H9 (cell line): ENCODE measurements at regions not wholly inside any gene's neighbourhood (a gene's known extent, or its start where the extent isn't known, plus 50 kb on each side); places are given as distances from the start of the nearest gene placed in this dataset.

Experiments
- DNase-seq: peaks from one replicate; pipeline ENCODE4 v3.0.0-alpha.2; 2017
- H2AFZ ChIP-seq: one replicate; pipeline ENCODE4 v1.6.1; 2013; ENCODE audit warnings: mild to moderate bottlenecking, low read length, control low read depth, moderate library complexity
- H2AK5ac ChIP-seq: 2 replicates; pipeline ENCODE4 v1.6.1; 2013; ENCODE audit warnings: low read length, control low read depth, mixed read lengths; ENCODE audit not compliant: insufficient read length
- H2BK120ac ChIP-seq: one replicate; pipeline ENCODE4 v1.6.1; 2013; ENCODE audit warnings: low read depth, mild to moderate bottlenecking, low read length, control low read depth, inconsistent platforms; ENCODE audit not compliant: poor library complexity, severe bottlenecking
- H2BK12ac ChIP-seq: 2 replicates; pipeline ENCODE4 v1.6.1; 2013; ENCODE audit warnings: low read length, control low read depth, mixed read lengths, low read depth; ENCODE audit not compliant: insufficient read length
- H2BK15ac ChIP-seq: 2 replicates; pipeline ENCODE4 v1.6.1; 2013; ENCODE audit warnings: low read depth, low read length, control low read depth
- H2BK20ac ChIP-seq: one replicate; pipeline ENCODE4 v1.6.1; 2013; ENCODE audit warnings: low read depth, mild to moderate bottlenecking, low read length, control low read depth, inconsistent platforms; ENCODE audit not compliant: poor library complexity, severe bottlenecking
- H2BK5ac ChIP-seq: 2 replicates; pipeline ENCODE4 v1.6.1; 2013; ENCODE audit warnings: low read length, control low read depth, mixed read lengths; ENCODE audit not compliant: insufficient read length
- H3K14ac ChIP-seq: 2 replicates; pipeline ENCODE4 v1.6.1; 2013; ENCODE audit warnings: low read length, control low read depth; ENCODE audit not compliant: insufficient read depth
- H3K18ac ChIP-seq: 2 replicates; pipeline ENCODE4 v1.6.1; 2013; ENCODE audit warnings: low read depth, mild to moderate bottlenecking, mixed read lengths, low read length, control low read depth; ENCODE audit not compliant: insufficient read length
- H3K23ac ChIP-seq: 2 replicates; pipeline ENCODE4 v1.6.1; 2013; ENCODE audit warnings: low read length, control low read depth, mixed read lengths, low read depth; ENCODE audit not compliant: insufficient read length
- H3K23me2 ChIP-seq: 2 replicates; pipeline ENCODE4 v1.6.1; 2013; ENCODE audit warnings: low read depth, mild to moderate bottlenecking, mixed read lengths, low read length, control low read depth; ENCODE audit not compliant: insufficient read length, poor library complexity, severe bottlenecking
- H3K27ac ChIP-seq: 2 replicates; pipeline ENCODE4 v1.5.1; 2013; ENCODE audit warnings: low read length, control low read depth, mixed read lengths, low read depth; ENCODE audit not compliant: insufficient read length
- H3K27me3 ChIP-seq: 2 replicates; pipeline ENCODE4 v1.6.1; 2013; ENCODE audit warnings: low read length, control low read depth, inconsistent platforms; ENCODE audit not compliant: insufficient read depth
- H3K4ac ChIP-seq: 2 replicates; pipeline ENCODE4 v1.6.1; 2013; ENCODE audit warnings: low read depth, mild to moderate bottlenecking, control low read depth, inconsistent platforms, low read length, moderate library complexity
- H3K4me1 ChIP-seq: 2 replicates; pipeline ENCODE4 v1.6.1; 2013; ENCODE audit warnings: low read length, control low read depth, inconsistent platforms; ENCODE audit not compliant: insufficient read depth
- H3K4me2 ChIP-seq: 2 replicates; pipeline ENCODE4 v1.6.1; 2013; ENCODE audit warnings: low read length, control low read depth, mixed read lengths; ENCODE audit not compliant: insufficient read length, insufficient read depth
- H3K56ac ChIP-seq: 2 replicates; pipeline ENCODE4 v1.6.1; 2013; ENCODE audit warnings: low read depth, mild to moderate bottlenecking, mixed read lengths, low read length, control low read depth; ENCODE audit not compliant: insufficient read length
- H3K79me1 ChIP-seq: 2 replicates; pipeline ENCODE4 v1.6.1; 2013; ENCODE audit warnings: low read depth, mild to moderate bottlenecking, moderate library complexity, low read length, control low read depth, inconsistent platforms; ENCODE audit not compliant: insufficient read depth, poor library complexity, severe bottlenecking
- H3K79me2 ChIP-seq: 2 replicates; pipeline ENCODE4 v1.6.1; 2013; ENCODE audit warnings: low read length, control low read depth, inconsistent platforms; ENCODE audit not compliant: insufficient read depth
- H3K9ac ChIP-seq: 2 replicates; pipeline ENCODE4 v1.6.1; 2013; ENCODE audit warnings: low read length, control low read depth, mixed read lengths; ENCODE audit not compliant: insufficient read length; ENCODE audit errors: extremely low read depth
- H3K9me3 ChIP-seq: one replicate; pipeline ENCODE4 v1.6.1; 2013; ENCODE audit warnings: low read depth, low read length, inconsistent platforms; ENCODE audit not compliant: control insufficient read depth
- H3T11ph ChIP-seq: one replicate; pipeline ENCODE4 v1.6.1; 2013; ENCODE audit warnings: mild to moderate bottlenecking, low read length, control low read depth, inconsistent platforms
- H4K20me1 ChIP-seq: one replicate; pipeline ENCODE4 v1.6.1; 2013; ENCODE audit not compliant: control insufficient read depth, insufficient read length, insufficient read depth
- H4K5ac ChIP-seq: 2 replicates; pipeline ENCODE4 v1.6.1; 2013; ENCODE audit warnings: low read depth, mild to moderate bottlenecking, mixed read lengths, low read length, control low read depth; ENCODE audit not compliant: insufficient read length
- H4K8ac ChIP-seq: replicated peaks from 2 replicates; pipeline ENCODE4 v1.6.1; 2013; ENCODE audit warnings: low read length, control low read depth, mixed read lengths, low read depth; ENCODE audit not compliant: insufficient read length
- H4K91ac ChIP-seq: 2 replicates; pipeline ENCODE4 v1.6.1; 2013; ENCODE audit warnings: low read depth, mild to moderate bottlenecking, moderate library complexity, mixed read lengths, low read length, control low read depth; ENCODE audit not compliant: insufficient read length
- H3K27ac Mint-ChIP-seq, 3 experiments: 2 replicates in 2 of 3; 3 replicates in 1 of 3; pipeline ENCODE4 v1.8.0; 2020 to 2021; ENCODE audit warnings: mixed read lengths in 3 of 3, mild to moderate bottlenecking in 1 of 3, moderate library complexity in 1 of 3
- H3K27me3 Mint-ChIP-seq: 2 replicates; pipeline ENCODE4 v1.8.0; 2021; ENCODE audit warnings: low read depth, mild to moderate bottlenecking, moderate library complexity, mixed read lengths
- H3K36me3 Mint-ChIP-seq, 3 experiments: 2 replicates in 2 of 3; 3 replicates in 1 of 3; pipeline ENCODE4 v1.8.0; 2020 to 2021; ENCODE audit warnings: low read depth in 3 of 3, mixed read lengths in 3 of 3; ENCODE audit not compliant: insufficient read depth in 1 of 3
- H3K4me1 Mint-ChIP-seq, 2 experiments: 2 replicates each; pipeline ENCODE4 v1.8.0; 2020; ENCODE audit warnings: mixed read lengths in 2 of 2
- H3K4me3 Mint-ChIP-seq, 2 experiments: 2 replicates in 1 of 2; 3 replicates in 1 of 2; pipeline ENCODE4 v1.8.0; 2020 to 2021; ENCODE audit warnings: mild to moderate bottlenecking in 2 of 2, mixed read lengths in 2 of 2, moderate library complexity in 1 of 2
- H3K9me3 Mint-ChIP-seq, 2 experiments: 2 replicates in 1 of 2; 3 replicates in 1 of 2; pipeline ENCODE4 v1.8.0; 2020; ENCODE audit warnings: mild to moderate bottlenecking in 2 of 2, mixed read lengths in 2 of 2, moderate library complexity in 1 of 2
- CTCF ChIP-seq: fragments of 200-600 bp; sonication (generic); conservative IDR thresholded peaks from 3 replicates; pipeline ENCODE4 v1.8.0; 2021; ENCODE audit warnings: antibody characterized with exemption, mild to moderate bottlenecking
- WGBS: extraction: QIAGEN DNeasy Blood & Tissue Kit; methylation state at CpG from one replicate; pipeline ENCODE4 v1.1.7; 2013; ENCODE audit warnings: missing lambda C conversion rate, low lambda C conversion rate, mixed read lengths; ENCODE audit not compliant: insufficient read length; ENCODE audit errors: extremely low coverage; 5-methylcytosine and 5-hydroxymethylcytosine counted together

- Histone ChIP-seq H4K8ac (no peak overlapping the region), H3T11ph (no peak overlapping the region), H2AK5ac (no peak overlapping the region), H3K27ac (no peak overlapping the region), H3K18ac (no peak overlapping the region), H4K5ac (no peak overlapping the region), H3K4me2 (no peak overlapping the region), H4K20me1 (no peaks in the 10 kb centered on the region), H2BK5ac (no peak overlapping the region), H3K79me2 (no peaks in the 10 kb centered on the region), H3K4me1 (no peaks in the 10 kb centered on the region; the same call in 1 of the 2 replicates), H3K14ac (no peak overlapping the region), H3K23me2 (no peaks in the 10 kb centered on the region), H3K79me1 (no peaks in the 10 kb centered on the region), H4K91ac (no peak overlapping the region), H3K4ac (no peak overlapping the region), H3K56ac (no peak overlapping the region), H2BK120ac (no peak overlapping the region), H3K9ac (no peak overlapping the region), H2AFZ (no peak overlapping the region), H2BK12ac (no peak overlapping the region), H3K23ac (no peak overlapping the region), H2BK20ac (no peak overlapping the region), H3K27me3 (no peaks in the 10 kb centered on the region), H2BK15ac (no peak overlapping the region), H3K9me3 (no peaks in the 10 kb centered on the region)
- Mint-ChIP-seq H3K27ac (no peak overlapping the region), H3K27me3 (no peaks in the 10 kb centered on the region), H3K4me1 (peaks cover 3 to 4% of the 10 kb centered on the region in 2 experiments), H3K36me3 (peaks cover 0 to 10% (median 0%) of the 10 kb centered on the region in 3 experiments; a peak in 2 of 7 replicates), H3K4me3 (no peak overlapping the region), H3K9me3 (peaks cover 0 to 8% of the 10 kb centered on the region in 2 experiments; a peak in 2 of 5 replicates)
- no CpG with 5 or more reads among the region's 3 CpGs for WGBS
- TF ChIP-seq CTCF, result no peak
- DNase-seq, result no peak
These were observed 68.2 kb upstream of the THRB start for GRCh38 chr3:24562895-24563294.
